Stomach (tissue), 8 donors: ENCODE measurements at regions not wholly inside any gene's neighbourhood (a gene's known extent, or its start where the extent isn't known, plus 50 kb on each side); places are given as distances from the start of the nearest gene placed in this dataset.

Source experiments
- DNase-seq, 2 donors: peaks; one replicate each; pipeline versions ENCODE4 v3.0.0 to v3.0.0-alpha.2; 2013 to 2019
- H3K27ac ChIP-seq, 5 donors: fragments of 200-600 bp in 4 of 5; sonication (generic) in 4 of 5; one replicate each; pipeline ENCODE4 v1.5.1; 2013 to 2019; ENCODE audit warnings: mild to moderate bottlenecking in 1 of 5, moderate library complexity in 1 of 5
- H3K27me3 ChIP-seq, 3 donors: fragments of 200-600 bp; sonication (generic); one replicate each; pipeline ENCODE4 v1.5.1; 2017 to 2019; ENCODE audit warnings: mixed run types in 1 of 3
- H3K36me3 ChIP-seq, 4 donors: fragments of 200-600 bp; sonication (generic); 1 replicate in 3 of 4; 2 replicates in 1 of 4; pipeline ENCODE4 v1.5.1; 2016 to 2019
- H3K4me1 ChIP-seq, 4 donors: fragments of 200-600 bp; sonication (generic); one replicate each; pipeline ENCODE4 v1.5.1; 2016 to 2019
- H3K4me3 ChIP-seq, 4 donors: fragments of 200-600 bp; sonication (generic) in 3 of 4; one replicate each; pipeline ENCODE4 v1.5.1; 2016 to 2019; ENCODE audit warnings: mild to moderate bottlenecking in 1 of 4
- H3K9me3 ChIP-seq, 4 donors: fragments of 200-600 bp; sonication (generic); one replicate each; pipeline ENCODE4 v1.5.1; 2016 to 2019
- EP300 ChIP-seq: sonication (generic); formaldehyde crosslinking; IDR thresholded peaks from one replicate; pipeline ENCODE4 v1.6.1; 2017; ENCODE audit warnings: antibody characterized with exemption
- POLR2A ChIP-seq, 4 donors: fragments of 450-650 bp; IDR thresholded peaks; one replicate each; pipeline ENCODE4 v1.6.1; 2016; ENCODE audit warnings: antibody characterized with exemption in 4 of 4, control low read depth in 2 of 4, mild to moderate bottlenecking in 1 of 4, moderate library complexity in 1 of 4
- POLR2AphosphoS5 ChIP-seq, 3 donors: sonication (generic); formaldehyde crosslinking; IDR thresholded peaks; one replicate each; pipeline ENCODE4 v1.6.1; 2016; ENCODE audit warnings: antibody characterized with exemption in 3 of 3
- WGBS, 5 donors: extraction: QIAGEN DNeasy Blood & Tissue Kit in 3 of 5; methylation state at CpG; one replicate each; pipeline versions ENCODE4 v1.1.5 to v1.1.7; 2013 to 2018; 5-methylcytosine and 5-hydroxymethylcytosine counted together
- intact Hi-C: fragments of 100-400 bp; cut with DNase I; formaldehyde crosslinking; loops from one replicate; pipeline ENCODE4 v1.15.1; 2023; ENCODE audit warnings: low total_unique reads
- TF ChIP-seq, protein P1 (sequence below), 7 experiments: fragments of 450-650 bp in 4 of 7; fragments of 200-600 bp in 3 of 7; sonication (generic) in 3 of 7; IDR thresholded peaks; one replicate each; pipeline ENCODE4 v1.5.1; 2016 to 2019; ENCODE audit warnings: antibody characterized with exemption in 7 of 7, control low read depth in 2 of 7, mild to moderate bottlenecking in 1 of 7
- donor health status: healthy with polysubstance abuse.
- donor health status: Bipolar disorder and iron deficiency.
- donor health status: healthy.

DNA sequence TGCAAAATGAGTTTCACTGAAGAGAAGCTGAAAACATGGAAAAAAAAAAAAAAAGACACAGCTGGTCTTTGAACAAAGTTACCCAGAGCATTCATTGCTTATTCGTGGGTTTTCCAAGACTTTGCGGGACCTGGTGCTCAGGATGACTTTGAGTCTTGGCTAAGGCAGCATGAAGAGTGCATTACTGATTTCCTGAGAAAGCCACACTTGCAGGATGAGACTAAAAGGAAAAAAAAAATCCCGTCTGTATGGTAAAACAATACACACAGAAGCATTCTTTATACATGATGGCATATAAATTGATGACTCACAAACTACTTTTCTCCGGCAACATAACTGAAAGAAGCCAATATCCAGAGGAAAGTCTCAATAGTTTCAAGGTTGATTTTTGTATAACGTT is 195.4 kb downstream of the SPP2 start:
- TF ChIP-seq EP300, result no peak
- no peak for TF ChIP-seq POLR2AphosphoS5 (IDR thresholded peaks at IDR 0.05)
- TF ChIP-seq POLR2A (IDR thresholded peaks at IDR 0.05), result no peak
- TF ChIP-seq, protein P1, sequence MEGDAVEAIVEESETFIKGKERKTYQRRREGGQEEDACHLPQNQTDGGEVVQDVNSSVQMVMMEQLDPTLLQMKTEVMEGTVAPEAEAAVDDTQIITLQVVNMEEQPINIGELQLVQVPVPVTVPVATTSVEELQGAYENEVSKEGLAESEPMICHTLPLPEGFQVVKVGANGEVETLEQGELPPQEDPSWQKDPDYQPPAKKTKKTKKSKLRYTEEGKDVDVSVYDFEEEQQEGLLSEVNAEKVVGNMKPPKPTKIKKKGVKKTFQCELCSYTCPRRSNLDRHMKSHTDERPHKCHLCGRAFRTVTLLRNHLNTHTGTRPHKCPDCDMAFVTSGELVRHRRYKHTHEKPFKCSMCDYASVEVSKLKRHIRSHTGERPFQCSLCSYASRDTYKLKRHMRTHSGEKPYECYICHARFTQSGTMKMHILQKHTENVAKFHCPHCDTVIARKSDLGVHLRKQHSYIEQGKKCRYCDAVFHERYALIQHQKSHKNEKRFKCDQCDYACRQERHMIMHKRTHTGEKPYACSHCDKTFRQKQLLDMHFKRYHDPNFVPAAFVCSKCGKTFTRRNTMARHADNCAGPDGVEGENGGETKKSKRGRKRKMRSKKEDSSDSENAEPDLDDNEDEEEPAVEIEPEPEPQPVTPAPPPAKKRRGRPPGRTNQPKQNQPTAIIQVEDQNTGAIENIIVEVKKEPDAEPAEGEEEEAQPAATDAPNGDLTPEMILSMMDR (IDR thresholded peaks at IDR 0.05), result no peak
- Histone ChIP-seq H3K9me3 (no peaks in the 10 kb centered on the region), H3K4me1 (no peaks in the 10 kb centered on the region), H3K27ac (no peak overlapping the region), H3K27me3 (peaks cover 0 to 4% (median 0%) of the 10 kb centered on the region in 3 donors), H3K36me3 (no peaks in the 10 kb centered on the region), H3K4me3 (no peak overlapping the region)
- DNase-seq, result no peak
- WGBS, 5 donors, result 58 to 77% (median 68%) methylated on average over 5 of the region's 5 CpGs
- intact Hi-C loops, result no loop called here

DNA sequence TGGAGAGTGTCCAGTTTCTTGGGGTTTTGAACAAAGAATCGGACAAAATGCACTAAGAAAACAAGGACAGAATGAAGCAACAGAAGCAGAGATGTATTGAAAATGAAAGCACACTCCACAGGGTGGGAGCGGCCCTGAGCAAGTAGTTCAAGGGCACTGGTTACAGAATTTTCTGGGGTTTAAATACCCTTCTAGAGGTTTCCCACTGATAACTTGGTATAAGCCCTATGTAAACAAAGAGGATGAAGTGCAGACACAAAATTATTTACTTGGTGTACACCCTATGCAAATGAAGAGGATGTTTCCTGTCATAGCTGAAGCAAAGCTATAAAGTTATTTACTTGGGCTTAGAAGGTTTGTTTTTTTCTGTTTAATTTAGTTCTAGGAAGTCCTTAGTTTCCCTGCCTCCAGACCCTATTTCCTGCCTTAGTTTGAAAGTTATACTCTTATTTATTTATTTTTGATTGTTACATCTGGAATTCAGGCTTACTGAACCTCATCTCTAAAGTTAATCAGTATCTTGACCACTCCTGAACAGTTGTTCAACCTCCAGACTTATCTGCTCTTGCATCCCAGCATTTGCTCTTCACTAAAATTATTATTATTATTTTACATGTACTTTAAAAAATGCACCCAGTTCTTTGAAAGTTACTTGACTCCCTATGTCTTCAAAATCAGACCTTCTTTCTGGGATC is 193.5 kb downstream of the SPP2 start:
- Histone ChIP-seq H3K27ac (no peak overlapping the region), H3K27me3 (peaks cover 0 to 4% (median 0%) of the 10 kb centered on the region in 3 donors), H3K9me3 (no peaks in the 10 kb centered on the region), H3K4me1 (no peaks in the 10 kb centered on the region), H3K36me3 (no peaks in the 10 kb centered on the region), H3K4me3 (no peak overlapping the region)
- DNase-seq, result no peak
- TF ChIP-seq, protein P1 (IDR thresholded peaks at IDR 0.05), result no peak
- TF ChIP-seq POLR2AphosphoS5 (IDR thresholded peaks at IDR 0.05) (no peak), POLR2A (IDR thresholded peaks at IDR 0.05) (no peak), EP300 (no peak)
- intact Hi-C loops, result no loop called here
- 46 to 63% (median 48%) methylated on average over 2 of the region's 2 CpGs for WGBS, 5 donors

DNA sequence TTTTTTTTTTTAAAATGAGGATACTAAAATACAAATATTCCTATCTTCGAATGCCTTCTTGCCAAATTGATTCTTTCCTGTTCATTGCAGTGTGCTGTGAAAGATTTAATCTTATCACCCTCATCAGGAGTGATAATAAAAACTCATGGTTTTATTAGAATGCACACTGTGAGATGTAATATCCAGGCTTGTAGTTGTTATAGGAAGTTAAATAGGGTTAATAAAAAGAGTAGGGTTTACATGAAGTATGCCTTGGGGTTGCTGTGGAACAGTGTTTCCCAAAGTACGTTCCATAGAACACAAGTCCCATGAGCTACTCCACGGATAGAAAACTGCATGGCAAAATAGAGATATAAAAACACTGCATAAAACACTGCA is 191.9 kb downstream of the SPP2 start:
- 79 to 86% (median 81%) methylated on average over 3 of the region's 3 CpGs for WGBS, 5 donors
- intact Hi-C loops, result no loop called here
- H3K27me3 ChIP-seq, result no peaks in the 10 kb centered on the region
- no peaks in the 10 kb centered on the region for H3K4me1 ChIP-seq
- H3K4me3 ChIP-seq, result no peak overlapping the region
- no peak for DNase-seq
- no peaks in the 10 kb centered on the region for H3K36me3 ChIP-seq
- no peak overlapping the region for H3K27ac ChIP-seq
- TF ChIP-seq EP300, result no peak
- TF ChIP-seq POLR2A (IDR thresholded peaks at IDR 0.05), result no peak
- no peak for TF ChIP-seq POLR2AphosphoS5 (IDR thresholded peaks at IDR 0.05)
- TF ChIP-seq, protein P1 (IDR thresholded peaks at IDR 0.05), result no peak
- H3K9me3 ChIP-seq, result no peaks in the 10 kb centered on the region

DNA sequence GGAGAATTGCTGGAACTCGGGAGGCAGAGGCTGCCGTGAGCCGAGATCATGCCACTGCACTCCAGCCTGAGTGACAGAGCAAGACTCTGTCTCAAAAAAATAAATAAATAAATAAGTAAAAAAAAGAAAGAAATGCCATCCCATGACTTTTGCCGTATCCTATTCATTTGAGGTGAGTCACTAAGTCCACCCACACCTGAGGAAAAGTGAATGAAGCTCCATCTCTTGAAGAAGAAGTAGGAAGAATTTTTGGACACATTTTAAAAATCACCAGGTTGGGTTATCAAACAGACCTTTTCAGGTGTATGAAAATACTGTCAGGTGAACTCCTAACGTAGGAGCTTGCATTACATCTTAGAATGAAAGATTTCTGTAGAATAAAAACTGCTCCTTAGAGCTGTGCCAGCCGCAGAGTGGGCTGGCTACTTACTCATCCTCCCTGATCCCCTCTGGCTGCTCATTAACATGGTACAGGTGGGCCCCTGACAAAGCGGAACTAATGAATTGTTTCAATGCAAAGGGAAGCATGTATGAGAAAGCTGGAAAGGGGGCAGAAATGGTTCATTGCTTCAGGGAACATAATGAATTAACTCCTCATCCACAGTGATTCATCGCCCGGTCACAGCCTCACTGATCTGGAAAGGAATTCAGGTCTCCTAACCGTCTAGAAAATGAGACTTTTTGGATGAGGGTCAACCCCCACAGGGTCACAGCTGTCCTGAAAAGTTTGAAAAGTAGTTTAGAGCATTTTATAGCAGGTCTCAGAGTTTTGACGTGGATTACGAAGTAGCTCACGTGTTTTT is 191.4 kb downstream of the SPP2 start:
- H3K27me3 ChIP-seq, result no peaks in the 10 kb centered on the region
- no peaks in the 10 kb centered on the region for H3K9me3 ChIP-seq
- no peak overlapping the region for H3K4me3 ChIP-seq
- H3K36me3 ChIP-seq, result no peaks in the 10 kb centered on the region
- 78 to 88% (median 84%) methylated on average over 13 of the region's 13 CpGs for WGBS, 5 donors
- no peak overlapping the region for H3K27ac ChIP-seq
- DNase-seq, result no peak
- H3K4me1 ChIP-seq, result no peaks in the 10 kb centered on the region
- intact Hi-C loops, result no loop called here
- TF ChIP-seq POLR2AphosphoS5 (IDR thresholded peaks at IDR 0.05) (no peak), EP300 (no peak), POLR2A (IDR thresholded peaks at IDR 0.05) (no peak)
- TF ChIP-seq, protein P1 (IDR thresholded peaks at IDR 0.05), result no peak
